Kasumi-1 (cell line): ENCODE measurements at regions not wholly inside any gene's neighbourhood (a gene's known extent, or its start where the extent isn't known, plus 50 kb on each side); places are given as distances from the start of the nearest gene placed in this dataset.
"Not testable (repeated sequence)": the region's sequence is repeated elsewhere in the genome, so short reads cannot be mapped to it uniquely, and the experiment has no call there.

Experiments used
- DNase-seq, 2 experiments: peaks; one replicate each; lab custom pipeline; 2025; lab: John Stamatoyannopoulos, UW

DNA sequence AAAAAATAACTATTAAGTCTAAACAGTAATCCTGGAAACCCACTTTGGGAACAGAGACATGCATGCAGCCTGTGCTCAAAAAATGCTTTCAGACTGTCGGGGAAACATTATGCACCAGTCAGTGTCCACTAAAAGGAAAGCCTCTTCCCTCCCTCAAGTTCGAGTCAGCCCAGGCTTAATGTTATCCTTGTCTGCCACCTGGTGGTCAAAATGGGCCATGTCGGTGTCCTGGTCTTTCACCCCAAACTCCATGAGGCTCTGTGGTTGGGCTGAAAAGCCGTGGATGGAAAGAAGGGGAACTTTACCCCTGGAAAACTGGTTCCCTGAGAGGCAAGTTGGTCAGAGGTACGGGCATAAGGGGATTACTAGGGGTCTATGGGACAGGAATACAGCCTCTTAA, 88.4 kb upstream of the ZNF492 start:
- DNase-seq = peak; percentile 11 to 25

DNA sequence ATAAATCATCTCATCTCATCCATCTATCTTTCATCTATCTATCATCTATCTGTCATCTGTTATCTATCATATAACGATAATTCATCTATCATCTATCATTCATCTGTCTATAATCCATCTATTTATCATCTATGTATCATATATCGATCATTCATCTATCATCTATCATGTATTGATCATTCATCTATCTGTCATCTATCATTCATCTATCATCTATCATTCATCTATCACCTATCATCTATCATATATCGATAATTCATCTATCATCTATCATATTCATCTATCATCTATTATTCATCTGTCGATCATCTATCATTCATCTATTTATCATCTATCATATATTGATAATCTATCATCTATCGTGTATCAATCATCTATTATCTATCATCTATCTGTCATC, 100.4 kb upstream of the ZNF492 start:
- no peak for DNase-seq

DNA sequence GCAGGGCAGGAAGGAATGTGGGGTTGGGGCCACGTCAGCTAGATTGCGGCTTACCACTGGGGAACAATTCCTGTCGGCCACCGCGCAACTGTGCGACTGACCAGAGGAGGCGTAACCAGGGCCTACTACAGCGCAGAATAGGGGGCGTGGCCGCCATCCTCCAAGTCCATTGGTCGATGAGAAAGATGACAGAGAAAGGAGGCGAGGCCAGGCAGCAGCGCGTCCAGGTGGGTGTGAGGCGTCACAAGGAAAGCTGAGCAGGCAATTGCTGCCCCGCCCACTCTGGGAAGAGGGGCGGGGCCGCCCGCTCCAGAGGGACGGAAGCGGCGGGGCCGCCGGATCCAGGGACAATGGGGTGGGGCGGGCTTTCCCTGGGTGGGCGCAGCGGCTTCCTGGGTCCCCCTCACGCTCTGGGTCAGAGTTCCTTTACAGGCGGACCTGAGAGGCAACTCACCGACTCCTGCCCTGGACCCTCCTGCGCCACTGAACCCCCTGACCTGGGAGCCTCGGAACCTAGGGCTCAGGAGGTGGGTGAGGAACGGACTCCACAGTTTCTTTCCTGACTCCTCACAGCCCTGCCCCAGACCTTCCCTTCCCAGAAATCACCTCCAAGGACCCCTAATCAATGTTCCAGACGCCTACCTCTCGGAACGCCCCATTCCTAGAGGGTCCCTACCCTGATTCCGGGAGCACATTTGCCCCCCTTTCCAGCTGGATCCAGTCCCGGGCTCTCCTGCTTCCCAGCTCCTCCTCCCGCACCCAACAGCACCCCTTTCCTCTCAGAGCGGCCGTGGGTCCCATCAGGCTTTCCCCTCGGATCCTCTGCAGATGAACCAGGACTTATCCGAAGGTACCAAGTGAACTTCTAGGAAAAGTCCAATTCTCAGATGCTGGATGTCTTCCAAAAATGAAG, 101.5 kb upstream of the ZNF492 start:
- DNase-seq = no peak

DNA sequence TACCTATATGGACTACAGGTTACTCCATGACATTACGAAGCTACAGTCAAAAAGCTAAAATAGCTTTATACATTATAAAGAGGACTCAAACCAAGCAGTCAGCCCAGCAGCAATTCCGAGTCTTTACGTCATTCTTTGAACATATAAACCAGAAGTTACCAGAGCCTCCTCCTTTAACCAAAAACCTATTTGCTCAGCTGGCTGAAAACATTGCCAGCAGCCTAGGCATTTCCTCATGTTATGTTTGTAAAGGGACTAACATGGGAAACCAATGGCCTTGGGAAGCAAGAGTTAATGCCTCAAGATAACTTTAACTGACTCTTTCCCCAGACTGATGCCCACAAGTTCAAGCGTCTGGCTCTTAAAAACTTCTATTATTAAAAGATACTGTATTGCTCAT, 104.1 kb upstream of the ZNF492 start:
- DNase-seq = no peak

DNA sequence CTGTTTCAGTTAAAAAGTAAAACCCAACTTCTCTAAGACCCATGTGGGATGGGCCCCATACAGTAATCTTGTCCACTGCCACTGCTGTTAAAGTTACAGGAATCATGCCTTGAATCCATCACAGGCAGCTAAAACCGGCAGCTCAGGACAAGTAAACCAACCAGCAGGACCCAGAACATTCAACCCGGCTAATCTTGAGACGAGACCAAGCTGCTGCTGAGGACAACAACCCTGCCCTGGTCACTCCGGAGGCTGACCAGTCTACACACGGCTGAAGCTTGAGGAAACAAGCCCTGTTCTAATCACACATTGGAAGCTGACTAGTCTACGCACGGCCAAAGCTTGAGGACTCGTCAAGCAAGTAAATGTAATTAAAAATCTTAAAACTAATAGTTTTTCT, 105.2 kb upstream of the ZNF492 start:
- no peak for DNase-seq

DNA sequence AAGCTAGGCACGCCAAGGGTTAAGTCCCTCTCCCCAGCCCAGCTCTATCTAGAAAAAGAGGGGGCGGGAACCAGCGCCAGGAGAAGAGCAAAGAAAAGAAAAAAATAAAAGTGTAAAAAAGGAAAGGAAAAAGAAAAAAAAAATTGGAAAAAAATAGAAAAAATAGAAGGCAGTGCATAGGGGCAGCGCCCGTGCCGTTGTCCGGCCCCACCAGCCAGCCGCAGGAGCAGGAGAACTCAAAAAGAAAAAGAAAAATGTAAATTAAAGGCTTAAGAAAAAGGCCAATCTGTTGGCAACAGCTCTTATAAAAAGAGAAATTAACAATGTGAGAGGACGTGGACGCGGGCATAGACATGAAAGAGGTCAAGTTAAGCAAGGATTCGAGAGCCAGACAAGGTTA, 105.4 kb upstream of the ZNF98 start:
- DNase-seq = no peak

DNA sequence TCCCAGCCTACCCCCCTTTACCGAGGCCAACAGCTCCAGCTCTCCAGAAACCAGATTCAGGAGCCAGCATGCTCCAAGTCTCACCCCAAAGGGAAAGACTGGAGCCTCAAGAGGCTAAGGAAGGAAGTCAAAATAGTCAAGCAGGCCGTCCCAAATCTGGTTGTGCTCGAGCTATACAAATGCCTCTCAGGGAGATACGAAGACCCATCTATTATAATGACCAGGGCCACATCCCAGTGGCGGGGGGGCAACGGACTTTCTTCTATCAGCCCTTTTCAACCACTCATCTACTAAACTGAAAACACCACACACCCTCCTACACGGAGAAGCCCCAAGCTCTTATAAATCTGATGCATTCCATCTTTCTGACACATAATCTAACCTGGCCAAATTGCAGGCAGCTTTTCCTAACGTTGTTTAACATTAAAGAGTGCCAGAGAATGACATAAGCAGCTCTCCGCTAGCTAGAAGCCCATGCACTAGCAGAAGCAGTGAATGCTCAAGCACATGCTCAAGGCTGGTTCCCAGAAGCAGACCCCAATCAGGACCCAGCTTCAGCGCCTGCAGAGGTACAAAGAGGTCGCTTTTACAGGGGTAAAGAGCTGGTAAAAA, 104.6 kb upstream of the ZNF98 start:
- DNase-seq = no peak

DNA sequence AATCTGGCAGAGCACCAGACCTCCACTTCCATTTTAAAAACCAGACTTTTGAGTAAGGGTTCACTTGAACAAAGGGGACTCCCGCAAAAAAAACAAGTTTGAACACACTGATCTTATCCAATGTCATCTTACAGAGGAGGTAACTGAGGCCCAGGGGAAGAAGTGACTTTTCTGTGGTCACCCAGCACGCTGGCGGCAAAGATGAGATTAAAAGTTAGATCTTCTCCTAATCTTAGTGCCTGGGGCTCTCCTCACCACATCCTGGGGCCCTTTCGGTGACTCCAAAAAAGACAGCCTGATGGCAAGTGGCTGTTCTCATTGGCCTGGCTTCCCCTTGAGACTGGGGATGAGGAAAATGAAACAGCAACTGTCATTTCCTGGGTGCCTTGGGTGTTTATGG, 101.8 kb upstream of the ZNF98 start:
- no peak for DNase-seq

DNA sequence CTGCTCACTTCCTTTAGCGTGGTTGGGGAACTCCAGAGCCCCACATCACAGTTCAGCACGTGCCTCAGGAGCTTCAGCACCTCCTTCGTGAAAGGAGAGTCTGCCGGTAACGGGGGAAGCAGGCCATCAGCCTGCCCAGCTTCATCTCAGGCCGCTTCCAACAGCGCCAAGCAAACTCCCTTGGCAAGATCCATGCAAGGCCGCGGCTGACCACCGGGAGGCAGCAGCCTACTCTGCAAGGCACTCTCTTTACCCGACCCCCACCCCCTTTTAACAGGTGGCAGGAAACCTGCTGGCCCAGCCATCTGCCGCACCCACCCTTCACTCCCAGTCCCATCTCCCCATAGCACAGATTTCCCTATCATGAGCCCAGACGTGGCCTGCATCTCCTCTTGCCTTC, 97.4 kb upstream of the ZNF98 start:
- not testable (repeated sequence) for DNase-seq

DNA sequence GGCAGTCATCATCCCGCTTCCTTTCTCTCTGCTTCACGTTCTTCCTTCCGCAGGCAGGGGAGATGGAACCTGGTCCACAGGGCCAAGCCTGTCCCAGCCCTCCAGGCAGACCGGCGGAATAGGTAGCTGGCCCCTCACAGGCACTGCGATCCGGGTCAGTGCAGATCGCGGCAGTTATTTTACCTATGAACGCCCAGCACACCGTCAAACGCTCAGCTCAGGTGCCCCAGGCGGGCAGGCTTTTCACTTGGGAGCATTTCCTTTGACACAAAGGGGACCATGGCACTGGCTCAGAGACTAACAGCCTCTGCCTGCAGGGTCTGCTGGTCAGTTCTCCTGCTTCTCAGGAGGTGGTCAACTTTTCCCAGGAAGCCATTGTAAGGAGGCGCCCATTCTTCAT, 97.0 kb upstream of the ZNF98 start:
- no peak for DNase-seq

DNA sequence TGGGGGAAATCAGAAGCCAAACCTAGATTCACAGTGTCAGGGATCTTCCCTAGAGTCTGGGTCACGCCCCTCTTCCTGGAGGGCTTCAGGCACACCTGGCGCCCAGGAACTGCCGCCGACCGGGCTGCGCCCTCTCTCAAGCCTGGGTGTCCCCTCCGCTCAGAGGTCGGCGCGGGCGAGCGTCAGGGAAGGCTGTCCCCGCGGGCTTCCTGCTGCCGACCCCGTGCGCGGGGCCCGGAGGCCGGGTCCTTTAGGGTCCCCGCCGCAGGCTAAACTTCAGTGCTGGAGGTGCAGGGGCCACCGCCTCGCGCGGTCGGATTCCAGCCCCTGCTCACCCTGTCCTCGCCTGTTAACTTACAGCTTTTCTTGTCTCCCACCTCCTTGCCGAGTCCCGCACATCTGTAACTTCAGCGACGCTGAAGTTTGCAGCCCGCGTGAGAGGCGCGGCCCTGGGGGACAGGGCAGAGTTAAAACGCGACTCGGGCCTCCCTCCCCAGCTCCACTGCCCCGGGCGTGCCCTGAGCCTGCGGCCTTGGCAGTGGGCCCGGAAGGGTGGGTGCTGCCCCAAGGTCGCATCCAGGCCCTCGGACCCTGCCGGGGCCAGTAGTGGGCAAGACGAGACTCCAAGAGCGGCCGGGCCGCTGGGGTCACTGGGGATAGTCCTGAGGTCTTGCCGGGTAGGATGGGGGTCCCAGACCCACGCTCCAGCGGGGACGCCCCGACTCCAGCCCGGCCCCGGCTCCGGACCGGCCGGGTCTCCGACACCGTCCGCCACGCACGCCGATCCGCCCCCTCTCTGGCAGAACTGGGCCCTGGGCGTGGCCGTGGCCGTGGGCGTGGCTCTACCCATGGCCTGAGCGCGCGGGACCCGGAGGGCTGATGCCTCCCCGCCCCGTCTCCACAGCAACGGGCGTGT, 95.6 kb upstream of the ZNF98 start:
- DNase-seq = no peak

DNA sequence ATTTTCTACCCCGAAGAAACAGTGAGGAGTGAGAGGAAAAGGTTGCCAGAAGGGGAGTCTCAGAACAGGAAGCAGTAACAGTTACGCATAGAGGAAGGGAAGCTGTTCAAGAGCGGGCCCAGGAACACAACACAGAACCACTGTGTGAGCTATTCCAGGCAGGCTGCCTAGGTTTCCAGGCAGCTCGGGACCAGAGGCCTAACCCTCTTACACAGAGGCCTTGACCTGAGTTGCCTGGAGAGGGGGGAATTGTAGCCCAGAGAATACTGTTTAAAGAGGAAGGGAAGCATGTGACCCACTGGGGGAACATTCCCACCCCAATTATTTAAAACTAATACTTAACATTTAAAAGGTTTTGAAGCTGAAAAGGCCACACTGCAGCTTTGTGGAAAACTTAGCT, 93.3 kb upstream of the ZNF98 start:
- DNase-seq = no peak

DNA sequence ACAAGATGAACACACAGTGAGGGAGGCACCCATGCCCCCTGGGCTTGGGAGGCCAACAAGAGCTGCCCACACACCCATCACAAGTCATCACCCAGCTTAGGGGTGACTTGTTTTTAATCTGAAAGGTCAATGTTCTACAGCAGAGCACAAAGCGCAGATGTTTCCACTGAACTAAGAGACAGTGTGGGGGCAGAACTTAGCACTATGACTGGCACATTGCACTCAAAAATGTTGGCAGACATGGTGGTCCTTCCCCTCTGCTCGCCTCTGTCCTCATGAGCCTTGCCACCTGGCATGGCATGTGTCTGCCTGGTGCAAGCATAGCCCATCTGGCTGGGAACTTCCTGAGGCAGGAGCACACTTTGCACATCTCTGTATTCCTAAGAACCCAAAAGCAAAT, 81.4 kb upstream of the ZNF98 start:
- DNase-seq = no peak

DNA sequence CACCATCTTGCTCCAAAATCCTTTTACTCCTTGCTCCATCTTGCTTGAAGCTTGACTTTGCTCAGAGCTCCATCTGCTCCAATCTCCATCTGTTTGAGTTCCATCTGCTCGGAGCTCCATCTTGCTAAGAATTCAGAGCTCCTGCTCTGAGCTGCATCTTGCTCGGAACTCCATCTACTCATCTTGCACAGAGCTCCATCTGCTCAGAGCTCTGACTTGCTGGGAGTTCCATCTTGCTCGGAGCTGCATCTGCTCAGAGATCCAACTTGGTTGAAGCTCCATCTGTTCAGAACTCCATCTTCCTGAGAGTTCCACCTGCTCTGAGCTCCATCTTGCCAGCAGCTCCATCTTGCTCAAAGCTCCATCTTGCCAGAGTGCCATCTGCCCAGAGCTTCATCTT, 80.6 kb upstream of the ZNF98 start:
- no peak for DNase-seq

DNA sequence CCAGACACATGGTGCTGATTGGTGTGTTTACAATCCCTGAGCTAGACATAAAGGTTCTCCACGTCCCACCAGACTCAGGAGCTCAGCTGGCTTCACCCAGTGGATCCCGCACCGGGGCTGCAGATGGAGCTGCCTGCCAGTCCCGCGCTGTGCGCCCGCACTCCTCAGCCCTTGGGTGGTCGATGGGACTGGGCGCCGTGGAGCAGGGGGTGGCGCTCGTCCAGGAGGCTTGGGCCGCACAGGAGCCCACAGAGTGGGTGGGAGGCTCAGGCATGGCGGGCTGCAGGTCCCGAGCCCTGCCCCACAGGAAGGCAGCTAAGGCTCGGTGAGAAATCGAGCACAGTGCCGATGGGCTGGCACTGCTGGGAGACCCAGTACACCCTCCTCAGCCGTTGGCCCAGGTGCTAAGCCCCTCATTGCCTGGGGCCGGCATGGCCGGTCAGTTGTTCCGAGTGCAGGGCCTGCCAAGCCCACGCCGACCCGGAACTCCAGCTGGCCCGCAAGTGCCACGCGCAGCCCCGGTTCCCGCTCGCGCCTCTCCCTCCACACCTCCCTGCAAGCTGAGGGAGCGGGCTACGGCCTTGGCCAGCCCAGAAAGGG, 76.8 kb upstream of the ZNF98 start:
- not testable (repeated sequence) for DNase-seq

DNA sequence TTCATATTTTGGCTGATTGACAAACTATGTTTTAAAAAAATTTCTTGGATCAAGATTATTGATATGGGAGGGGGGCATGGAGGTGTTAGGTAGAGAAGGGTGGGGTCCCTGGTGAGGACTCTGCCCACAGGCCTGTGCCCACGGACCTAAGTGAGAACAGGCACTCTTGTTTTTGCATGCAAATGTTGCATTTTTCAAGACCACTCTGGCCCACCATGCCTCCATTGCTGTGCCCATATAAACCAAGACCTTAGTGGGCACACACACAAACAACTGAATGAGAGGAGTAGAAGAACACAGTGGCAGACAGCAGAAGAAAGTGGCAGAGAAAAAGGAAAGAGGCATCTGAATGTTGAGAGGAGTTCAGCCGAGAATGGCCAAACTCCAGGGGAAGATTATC, 69.6 kb upstream of the ZNF98 start:
- DNase-seq = no peak

DNA sequence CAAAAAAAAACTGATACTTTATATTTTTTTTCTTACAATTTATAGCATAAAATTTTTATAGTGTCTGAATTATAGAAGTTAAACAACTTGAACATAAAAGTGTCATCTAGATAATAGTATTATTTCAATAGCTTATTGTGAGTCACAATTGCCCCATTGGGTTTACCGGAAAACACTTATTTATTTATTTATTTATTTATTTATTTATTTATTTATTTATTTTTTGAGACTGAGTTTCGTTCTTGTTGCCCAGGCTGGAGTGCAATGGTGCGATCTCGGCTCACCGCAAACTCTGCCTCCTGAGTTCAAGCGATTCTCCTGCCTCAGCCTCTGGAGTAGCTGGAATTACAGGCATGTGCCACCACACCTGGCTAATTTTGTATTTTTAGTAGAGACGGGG, 61.4 kb upstream of the ZNF98 start:
- DNase-seq = not testable (repeated sequence)

DNA sequence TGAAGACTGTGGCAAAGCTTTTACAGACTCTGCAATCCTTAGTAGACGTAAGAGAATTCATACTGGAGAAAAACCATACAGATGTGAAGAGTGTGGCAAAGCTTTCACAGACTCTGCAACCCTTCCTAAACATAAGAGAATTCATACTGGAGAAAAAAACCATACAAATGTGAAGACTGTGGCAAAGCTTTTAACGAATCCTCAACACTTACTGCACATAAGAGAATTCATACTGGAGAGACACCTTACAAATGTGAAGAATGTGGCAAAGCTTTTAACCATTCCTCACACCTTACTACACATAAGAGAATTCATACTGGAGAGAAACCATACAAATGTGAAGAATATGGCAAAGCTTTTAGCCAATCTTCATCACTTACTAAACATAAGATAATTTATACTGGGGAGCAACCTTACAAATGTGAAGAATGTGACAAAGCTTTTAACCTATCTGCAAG, 50.1 kb upstream of the ZNF98 start:
- no peak for DNase-seq
